ENCODE measurements at regions not wholly inside any gene's neighbourhood (a gene's known extent, or its start where the extent isn't known, plus 50 kb on each side); places are given as distances from the start of the nearest gene placed in this dataset.
"Not testable (repeated sequence)": the region's sequence is repeated elsewhere in the genome, so short reads cannot be mapped to it uniquely, and the experiment has no call there.

GRCh38 chr6:65988006-65988405, 281.0 kb upstream of the EYS start:
- DNase-seq (ENCODE audit: low read depth): no peak

GRCh38 chr6:65984089-65984488, 277.1 kb upstream of the EYS start:
- no peak for DNase-seq (ENCODE audit: low read depth)

GRCh38 chr6:65979120-65979519, 272.1 kb upstream of the EYS start:
- no peak for DNase-seq (ENCODE audit: low read depth)

GRCh38 chr6:65971252-65971651, 264.2 kb upstream of the EYS start:
- DNase-seq (ENCODE audit: low read depth): not testable (repeated sequence)

GRCh38 chr6:65964261-65964660, 257.2 kb upstream of the EYS start:
- no peak for DNase-seq (ENCODE audit: low read depth)

GRCh38 chr6:65955034-65955433, 248.0 kb upstream of the EYS start:
- DNase-seq (ENCODE audit: low read depth): no peak

- no peak for DNase-seq (ENCODE audit: low read depth)
These were observed 241.0 kb upstream of the EYS start for GRCh38 chr6:65948062-65948461.

- no peak for DNase-seq (ENCODE audit: low read depth)
These were observed 236.5 kb upstream of the EYS start for GRCh38 chr6:65943548-65943947.

GRCh38 chr6:65943051-65943450, 236.0 kb upstream of the EYS start:
- DNase-seq (ENCODE audit: low read depth): no peak

- DNase-seq (ENCODE audit: low read depth): no peak
These were observed 231.0 kb upstream of the EYS start for GRCh38 chr6:65938000-65938399.

GRCh38 chr6:65935412-65935811, 228.4 kb upstream of the EYS start:
- no peak for DNase-seq (ENCODE audit: low read depth)

GRCh38 chr6:65933390-65933789, 226.4 kb upstream of the EYS start:
- no peak for DNase-seq (ENCODE audit: low read depth)

- no peak for DNase-seq (ENCODE audit: low read depth)
These were observed 220.1 kb upstream of the EYS start for GRCh38 chr6:65927141-65927540.

GRCh38 chr6:65924411-65924810, 217.4 kb upstream of the EYS start:
- DNase-seq (ENCODE audit: low read depth): no peak

GRCh38 chr6:65922049-65922448, 215.0 kb upstream of the EYS start:
- DNase-seq (ENCODE audit: low read depth): no peak

- no peak for DNase-seq (ENCODE audit: low read depth)
These were observed 201.0 kb upstream of the EYS start for GRCh38 chr6:65908065-65908464.

- no peak for DNase-seq (ENCODE audit: low read depth)
These were observed 197.0 kb upstream of the EYS start for GRCh38 chr6:65903992-65904391.

GRCh38 chr6:65900928-65901327, 193.9 kb upstream of the EYS start:
- DNase-seq (ENCODE audit: low read depth): no peak

GRCh38 chr6:65896140-65896539, 189.1 kb upstream of the EYS start:
- no peak for DNase-seq (ENCODE audit: low read depth)

- no peak for DNase-seq (ENCODE audit: low read depth)
These were observed 169.6 kb upstream of the EYS start for GRCh38 chr6:65876668-65877067.

- no peak for DNase-seq (ENCODE audit: low read depth)
These were observed 145.4 kb upstream of the EYS start for GRCh38 chr6:65852369-65852852.

GRCh38 chr6:65830151-65830550, 123.1 kb upstream of the EYS start:
- DNase-seq (ENCODE audit: low read depth): no peak

- no peak for DNase-seq (ENCODE audit: low read depth)
These were observed 112.1 kb upstream of the EYS start for GRCh38 chr6:65819152-65819551.

GRCh38 chr6:65818576-65818975, 111.5 kb upstream of the EYS start:
- no peak for DNase-seq (ENCODE audit: low read depth)

- no peak for DNase-seq (ENCODE audit: low read depth)
These were observed 110.0 kb upstream of the EYS start for GRCh38 chr6:65816991-65817390.
